HG02759 (cell line): ENCODE measurements at regions not wholly inside any gene's neighbourhood (a gene's known extent, or its start where the extent isn't known, plus 50 kb on each side); places are given as distances from the start of the nearest gene placed in this dataset.
A peak's percentile ranks its signal among the peaks of the same experiment; 100 is the strongest.

ENCODE experiments used
- ATAC-seq: cut with Tn5 transposase; IDR thresholded peaks from one replicate; pipeline ENCODE4 v1.9.1; 2021; ENCODE audit warnings: mild to moderate bottlenecking, moderate library complexity; ENCODE audit not compliant: unreplicated experiment

DNA sequence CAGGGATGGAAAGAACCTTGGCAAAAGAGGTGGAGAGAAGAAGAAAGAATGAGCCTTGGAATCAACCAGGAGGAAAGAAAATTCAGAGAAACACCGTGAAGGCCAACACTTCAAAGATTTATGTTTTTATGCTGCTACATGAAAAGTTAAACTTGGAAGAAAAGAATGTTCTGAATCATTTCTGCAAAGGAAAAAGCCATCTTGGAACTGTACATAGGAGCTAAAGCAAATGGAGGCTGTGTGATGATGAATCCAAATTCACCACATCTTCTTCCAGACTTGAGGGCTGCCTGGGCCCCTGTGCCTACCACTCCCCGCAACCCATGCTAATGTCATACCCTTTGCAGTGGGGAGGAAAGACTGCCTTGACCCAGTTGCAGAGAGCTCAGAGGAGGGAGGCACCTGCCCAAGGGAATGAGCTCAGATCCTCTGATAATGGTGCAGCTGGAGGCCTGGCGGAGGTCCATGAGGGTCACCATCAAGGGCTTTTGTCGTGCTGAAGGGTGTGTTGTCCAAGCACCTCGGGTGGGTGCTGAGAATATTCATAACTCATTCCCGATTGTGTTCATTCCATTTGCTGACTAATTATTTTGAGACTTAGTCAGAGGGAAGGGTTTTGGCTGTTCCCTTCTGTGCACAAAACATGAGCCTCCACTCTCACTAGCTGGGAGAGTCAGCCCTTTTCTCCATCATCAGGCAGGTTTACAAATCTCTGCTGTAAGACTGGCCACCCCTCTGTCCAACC lies 245.8 kb upstream of the JAG1 start:
- no peak for ATAC-seq

DNA sequence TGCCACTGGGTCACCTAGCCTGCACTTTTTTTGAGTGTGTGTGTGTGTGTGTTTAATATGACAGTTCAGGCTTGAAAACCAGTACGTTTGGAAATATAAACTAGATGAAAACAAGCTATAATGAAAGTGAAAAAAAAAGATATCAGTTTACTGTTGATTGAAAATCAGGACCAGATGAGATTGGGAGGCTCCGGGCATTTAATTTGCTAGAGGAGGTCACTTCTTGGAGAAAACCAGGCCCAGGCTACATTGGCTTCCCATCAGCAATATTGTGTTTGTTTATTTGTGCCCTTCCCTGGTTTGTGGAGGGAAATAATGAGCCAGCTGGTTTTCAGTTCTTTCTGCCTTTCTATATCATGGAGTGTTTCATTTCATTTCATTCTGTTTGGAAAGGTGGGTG lies 246.6 kb upstream of the JAG1 start:
- ATAC-seq: no peak

DNA sequence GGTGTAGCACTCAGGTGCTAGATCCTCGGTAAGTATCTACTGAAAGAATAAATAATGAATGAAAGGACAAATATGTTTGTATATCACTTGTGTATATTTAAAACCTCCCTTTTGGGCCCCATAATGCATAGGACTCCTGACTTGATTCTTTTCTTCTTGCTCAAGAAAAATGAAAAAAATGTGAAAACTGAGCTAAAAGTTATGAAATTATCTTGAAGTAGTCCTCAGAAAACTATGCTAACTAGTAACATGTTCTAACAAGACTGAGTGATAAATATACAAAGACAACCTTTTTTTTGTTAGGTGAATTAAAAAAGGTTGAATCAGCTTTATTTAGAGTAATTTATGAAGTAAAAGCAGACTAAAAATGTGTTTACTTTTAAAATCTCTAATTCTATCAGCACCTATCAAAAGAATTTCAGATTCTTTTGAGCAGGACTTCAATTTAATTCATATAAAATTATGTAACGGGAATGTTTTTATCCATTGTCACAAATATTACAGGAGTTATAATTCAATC lies 247.8 kb upstream of the JAG1 start:
- ATAC-seq: no peak

DNA sequence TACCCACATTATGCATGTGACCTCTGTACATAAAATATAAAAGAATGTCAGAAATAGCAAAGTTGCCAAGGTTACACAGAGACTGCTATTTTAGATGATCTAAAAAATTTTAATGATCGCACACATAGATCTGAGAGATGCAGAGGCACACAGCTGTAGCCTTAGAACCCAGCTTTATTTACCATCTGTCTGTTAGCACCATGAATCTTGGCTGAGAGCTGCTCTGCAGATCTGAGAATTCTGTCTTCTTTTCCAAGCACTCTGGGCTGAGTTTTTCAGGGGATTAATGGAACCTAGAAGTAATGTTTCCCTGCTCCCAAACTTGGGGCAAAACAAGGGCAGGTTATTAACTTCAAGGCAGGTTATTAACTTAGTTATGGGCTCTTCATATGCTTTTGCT lies 248.7 kb upstream of the JAG1 start:
- ATAC-seq: no peak

DNA sequence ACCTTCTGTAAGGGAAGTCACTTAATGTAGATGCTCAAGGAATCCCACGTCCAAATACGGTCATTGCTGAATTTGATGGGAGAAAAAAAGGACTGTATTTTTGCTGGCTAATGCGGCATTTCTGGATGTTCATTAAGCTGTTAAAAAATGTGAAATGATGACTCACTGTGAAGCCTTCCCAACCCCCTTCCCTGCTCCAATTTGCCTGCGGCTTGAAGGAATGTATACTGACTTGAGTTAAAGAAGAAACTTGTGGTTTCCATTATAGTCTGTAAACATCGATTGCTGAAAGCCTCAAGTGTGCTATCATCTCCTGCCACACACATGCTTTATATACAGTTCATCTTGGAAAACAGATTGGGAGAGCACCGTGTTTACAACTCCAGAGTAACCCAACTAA lies 249.1 kb upstream of the JAG1 start:
- ATAC-seq: no peak

DNA sequence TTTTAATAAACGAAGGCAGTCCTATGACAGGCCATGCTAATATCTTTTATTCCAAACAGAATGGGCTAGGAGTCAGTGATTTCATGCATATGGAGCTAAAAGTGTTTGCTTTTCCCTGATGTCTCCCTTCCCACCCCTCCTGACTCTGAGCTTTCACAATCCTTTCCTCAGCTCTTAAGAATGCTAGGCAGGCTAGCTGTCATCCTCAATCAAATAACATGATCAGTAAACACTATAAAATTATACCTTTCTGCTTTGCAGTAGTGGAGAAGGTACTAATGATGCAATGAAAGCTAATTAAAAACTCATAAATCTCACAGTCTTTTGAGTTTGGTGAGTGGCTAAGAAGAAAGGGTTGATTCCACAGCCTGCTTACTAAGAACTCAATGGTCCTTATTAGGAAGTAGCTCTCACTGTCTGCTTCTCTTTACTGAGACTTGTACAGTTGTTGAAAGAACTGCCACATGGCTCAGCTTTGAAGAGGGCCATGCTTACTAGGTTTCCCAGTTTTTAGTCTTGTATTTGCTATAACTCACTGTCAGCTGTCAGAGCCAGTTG lies 250.9 kb upstream of the JAG1 start:
- no peak for ATAC-seq

DNA sequence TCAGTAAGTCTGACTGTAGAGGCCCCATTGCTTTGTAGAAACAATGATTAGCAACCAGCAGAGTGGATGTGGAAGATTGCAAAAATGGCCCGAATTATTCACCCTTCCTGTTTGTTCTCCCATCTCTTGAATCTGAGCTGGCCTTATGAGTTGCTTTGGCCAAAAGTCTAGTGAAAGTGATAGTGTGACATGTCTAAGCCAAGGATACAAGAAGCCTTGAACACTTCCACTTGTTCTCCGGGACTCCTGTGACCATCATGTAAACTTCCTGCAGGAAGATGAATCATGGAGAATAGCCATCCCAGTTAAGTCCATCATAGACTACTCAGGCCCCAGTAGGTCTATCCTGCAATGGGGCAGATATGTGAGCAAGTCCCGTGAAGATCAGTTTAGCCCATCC lies 252.0 kb upstream of the JAG1 start:
- ATAC-seq: no peak

DNA sequence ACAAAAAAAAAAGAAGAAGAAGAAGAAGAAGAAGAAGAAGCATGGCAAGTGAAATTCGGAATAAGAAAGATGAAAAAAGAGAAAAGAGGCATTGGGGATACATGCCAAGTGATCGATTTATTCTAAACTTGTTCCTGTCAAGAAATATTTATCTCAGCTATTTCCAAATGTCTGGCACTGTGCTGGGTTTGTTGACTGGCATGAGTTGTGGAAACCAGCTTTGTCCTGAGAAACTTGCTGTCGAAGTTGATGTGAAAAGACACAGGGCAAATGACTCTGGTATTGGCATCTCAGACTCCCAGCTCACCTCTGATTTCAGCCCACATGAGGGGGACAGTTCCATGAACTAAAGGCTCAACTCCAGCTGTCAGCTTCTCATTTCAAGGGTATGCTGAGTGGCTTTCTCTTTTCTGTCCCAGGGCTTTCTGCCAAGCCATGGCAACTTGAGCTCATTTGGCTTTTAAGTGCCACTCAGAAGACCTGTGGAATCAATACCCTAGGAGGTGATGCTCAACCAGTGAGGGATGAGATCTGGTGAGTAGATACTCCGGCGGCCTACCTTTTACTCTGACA lies 253.3 kb upstream of the JAG1 start:
- no peak for ATAC-seq

DNA sequence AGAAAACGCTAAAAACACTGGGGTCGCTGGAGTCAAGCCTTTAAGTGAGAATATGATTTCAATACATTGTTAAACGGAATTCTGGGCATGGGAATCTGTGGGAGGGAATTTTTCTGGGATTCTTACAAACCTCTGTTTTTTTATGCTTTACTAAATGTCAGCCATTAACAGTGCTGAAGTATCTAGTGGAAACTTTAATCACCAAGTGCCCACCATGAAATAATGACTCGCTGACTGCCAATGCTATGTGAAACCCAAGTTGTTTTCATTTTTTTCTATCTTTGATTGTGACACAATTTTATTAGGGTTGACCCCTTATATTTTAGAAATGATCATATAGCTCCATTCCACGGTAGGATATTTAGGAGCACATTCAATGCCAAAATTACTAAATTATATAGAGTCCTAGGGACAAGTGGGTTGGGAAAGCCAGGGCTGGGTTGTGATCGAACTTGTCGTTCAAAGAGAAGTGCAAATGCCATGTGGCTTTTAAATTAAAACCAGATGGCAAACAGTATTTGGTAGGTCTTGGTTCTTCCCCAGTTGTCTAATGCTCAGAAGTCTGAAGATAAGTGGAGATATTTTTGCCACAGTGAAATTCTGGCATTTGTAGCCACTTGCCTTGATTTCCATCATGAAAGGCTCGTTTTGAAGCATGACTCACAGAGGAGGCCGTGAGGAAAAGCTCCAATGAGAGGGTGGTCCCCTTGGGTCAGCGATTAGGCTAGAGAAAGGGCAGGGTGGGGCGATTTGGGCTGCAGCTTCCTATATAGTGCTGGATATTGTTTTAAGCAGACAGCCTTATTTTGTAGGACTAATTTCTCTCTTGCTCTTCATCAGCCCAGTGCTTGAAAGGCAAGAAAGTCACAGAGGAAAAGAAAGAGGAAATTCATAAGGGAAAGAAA lies 254.4 kb upstream of the JAG1 start:
- ATAC-seq: no peak

DNA sequence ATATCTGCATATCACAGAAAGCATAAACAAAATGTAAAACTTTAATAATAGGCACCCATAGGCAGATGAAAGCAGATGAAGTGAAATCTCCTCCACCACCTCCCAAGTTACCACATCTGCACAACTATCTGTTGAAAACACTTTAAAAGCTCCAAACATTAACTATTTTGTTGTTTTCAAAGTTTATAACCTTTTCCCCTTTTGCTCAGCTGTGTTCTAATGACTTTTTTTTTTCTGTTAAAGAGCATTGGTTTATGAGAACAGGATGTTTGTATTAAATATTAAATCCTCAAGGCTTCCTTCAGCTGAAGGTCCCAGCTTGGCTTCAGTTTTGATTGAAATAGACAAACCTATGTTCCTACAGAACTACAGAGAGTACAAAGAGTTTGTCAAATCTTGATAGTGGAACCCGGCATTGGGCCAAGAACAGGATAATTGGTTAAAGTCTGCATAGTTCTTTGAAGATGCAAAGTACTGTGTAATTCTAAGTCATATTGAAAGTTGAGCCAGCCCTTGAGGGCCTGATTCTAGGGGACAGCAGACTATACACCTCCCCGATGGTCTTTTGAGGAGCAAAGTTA lies 255.1 kb upstream of the JAG1 start:
- ATAC-seq: no peak

DNA sequence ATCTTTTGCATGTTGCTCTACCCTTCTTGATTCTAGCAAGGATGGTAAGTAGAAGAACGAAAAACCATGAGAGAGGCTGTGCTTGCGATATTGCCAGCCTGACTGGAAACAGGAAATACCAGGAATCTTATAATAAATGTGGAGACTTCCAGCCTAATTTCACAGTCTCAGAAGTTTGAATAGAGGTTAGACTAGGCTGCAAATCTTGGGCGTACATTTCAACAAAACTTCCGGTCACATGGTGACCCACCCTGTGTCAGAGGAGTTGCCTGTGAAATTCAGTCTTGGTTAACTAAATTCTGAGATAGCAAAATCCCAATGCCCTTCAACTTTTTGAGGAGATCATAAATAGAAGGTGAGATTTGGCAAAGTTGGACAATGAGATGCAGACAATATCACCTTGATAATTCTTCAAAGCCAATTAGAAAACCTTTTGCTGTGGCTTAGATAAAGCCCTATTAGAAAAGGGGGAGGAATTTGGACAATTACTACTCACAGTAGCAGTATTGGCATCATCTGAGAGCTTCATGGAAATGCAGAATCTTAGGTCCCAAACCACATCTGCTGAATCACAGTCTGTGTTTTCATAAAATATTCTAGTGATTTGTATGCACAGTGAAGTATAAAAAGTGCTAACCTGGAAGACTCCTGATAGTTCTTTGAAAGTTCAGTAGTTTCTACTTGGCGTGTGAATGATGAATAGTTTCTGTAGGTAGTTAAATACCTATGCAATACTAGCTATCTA lies 262.0 kb upstream of the JAG1 start:
- ATAC-seq: no peak

DNA sequence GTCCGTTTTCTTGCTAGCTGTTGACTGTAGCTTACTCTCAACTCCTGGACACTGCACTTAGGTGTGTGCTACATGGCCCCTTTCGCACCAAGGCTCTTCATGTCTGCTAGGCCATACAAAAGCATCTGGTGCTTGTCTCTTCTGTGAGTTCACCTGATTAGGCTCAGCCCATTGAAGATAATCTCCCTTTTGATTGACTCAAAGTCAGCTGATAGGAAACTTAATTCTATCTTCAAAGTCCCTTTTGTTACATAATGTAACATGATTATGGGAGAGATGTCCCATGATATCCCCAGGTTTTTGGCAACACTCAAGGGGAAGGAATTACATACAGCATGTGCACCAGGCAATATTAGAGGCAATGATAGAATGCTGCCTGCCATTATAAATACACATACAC lies 263.0 kb upstream of the JAG1 start:
- ATAC-seq: no peak

DNA sequence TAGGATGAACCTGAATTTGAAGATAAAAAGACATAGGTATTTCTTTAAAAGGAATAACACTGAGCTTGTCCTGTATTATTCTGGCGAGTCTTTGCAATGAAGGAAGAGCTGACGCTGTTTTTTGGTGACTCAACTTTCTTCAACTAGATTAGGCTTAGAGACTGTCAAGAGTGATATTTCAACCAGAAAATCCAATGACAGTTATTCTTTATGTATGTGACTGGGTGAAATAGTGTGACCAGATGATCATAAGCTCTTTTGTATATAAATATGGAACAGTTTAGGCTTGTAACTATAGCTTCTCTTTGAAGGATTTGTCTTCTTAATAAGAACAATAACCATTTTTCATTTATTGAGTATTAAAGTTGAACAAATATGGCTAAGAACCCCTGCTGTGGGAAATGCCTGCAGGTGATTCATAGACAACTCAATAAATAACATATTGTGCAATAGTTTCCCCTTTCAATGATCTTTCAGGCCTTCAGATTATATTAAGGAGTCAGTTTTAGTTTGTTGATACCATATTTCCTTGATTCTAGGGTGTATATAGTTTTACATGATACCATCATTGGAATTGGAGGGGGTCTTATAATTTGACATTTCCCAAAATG lies 265.6 kb upstream of the JAG1 start:
- ATAC-seq: no peak

DNA sequence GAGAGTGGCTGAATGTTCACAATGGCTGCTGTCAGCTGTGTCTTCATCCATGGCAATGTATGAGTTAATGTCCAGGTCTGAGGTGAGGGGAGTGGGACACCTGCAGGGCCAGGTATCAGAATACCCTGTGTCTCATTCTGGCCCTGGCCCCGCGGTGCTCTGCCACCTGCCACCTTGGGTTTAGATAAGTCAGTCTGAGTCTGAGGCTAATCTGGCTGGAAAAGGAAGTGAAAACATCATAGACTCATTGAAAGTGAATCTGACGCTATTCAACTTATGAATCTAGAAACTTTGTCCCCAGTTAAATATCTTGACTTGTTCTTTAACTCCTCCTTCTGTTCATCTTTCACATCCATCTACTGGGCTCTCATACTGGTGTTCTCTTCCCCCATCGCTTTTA lies 267.1 kb upstream of the JAG1 start:
- ATAC-seq: peak; percentile 89

DNA sequence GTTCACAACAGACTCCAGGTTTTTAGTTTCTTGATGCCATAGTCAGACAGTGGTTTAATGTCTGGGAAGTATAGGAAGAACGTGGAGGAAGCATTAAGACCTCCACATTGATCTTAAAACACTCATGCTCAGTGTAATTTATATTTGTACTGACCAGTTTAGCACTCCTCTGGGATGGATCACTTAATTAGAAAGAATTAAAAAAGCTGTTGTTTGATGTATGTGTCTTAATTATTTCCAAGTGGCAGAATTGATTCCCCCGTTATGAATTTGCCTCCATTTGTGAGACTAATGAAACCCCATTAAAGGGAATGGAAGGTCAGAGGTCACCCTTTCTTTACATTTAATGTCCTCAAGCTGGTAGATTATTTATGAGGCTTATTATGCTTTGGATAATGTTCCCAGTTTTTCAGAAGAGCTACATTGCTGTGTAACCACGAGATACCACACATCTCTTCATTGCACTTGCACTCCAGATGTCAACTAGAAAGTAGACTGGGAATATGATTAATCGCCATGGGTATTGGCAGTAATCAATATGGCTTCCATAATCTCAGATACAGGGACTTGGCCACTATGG lies 270.0 kb upstream of the JAG1 start:
- ATAC-seq: no peak

DNA sequence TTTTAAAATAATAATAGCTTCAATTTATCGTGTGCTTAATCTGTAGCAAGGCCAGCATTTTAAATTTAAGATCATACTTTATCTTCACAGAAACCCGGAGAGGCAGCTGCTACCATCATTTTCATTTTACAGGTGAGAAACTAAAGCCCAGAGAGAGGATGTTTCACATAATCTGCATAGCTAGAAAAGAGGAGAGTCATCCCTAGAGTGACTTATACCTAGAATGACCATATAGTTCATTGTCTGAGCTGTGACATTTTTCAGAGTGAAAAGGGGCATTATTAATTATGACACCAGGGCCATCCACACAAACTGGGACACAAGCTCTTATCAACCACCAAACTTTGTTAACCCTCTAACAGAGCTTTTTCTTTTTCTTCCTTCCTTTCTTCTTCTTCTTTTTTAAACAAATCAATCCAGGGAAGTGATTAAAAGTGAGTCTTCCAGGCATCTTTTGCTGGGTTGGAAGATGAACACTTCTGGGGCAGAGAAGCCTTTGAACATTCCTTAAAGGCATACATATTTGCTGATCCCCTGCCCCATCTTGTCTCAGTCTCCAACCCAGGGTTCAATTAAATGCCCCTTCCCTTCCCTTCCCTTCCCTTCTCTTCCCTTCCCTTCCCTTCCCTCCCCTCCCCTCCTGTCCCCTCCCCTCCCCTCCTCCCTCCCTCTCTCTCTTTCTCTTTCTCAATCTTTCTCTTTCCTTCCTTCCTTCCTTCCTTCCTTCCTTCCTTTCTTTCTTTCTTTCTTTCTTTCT lies 272.5 kb upstream of the JAG1 start:
- no peak for ATAC-seq

DNA sequence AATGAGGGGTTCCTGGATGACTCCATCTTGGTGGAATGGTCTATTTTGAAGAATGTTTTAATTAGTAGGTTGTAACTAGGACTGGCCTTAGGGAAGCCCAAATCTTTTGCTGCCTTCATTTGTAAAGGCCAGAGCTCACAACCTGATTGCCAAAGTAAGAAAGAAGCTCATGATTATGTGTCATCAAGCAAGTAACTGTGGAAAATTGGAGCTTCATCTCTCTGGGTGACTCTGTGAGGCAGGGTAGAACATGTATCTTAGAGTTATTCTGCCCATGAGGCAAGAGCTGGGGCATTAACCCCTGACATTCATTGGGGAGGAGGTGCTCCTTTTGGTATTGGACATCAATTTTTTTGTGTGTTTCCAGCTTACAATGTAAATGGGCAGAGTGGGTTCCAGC lies 273.9 kb upstream of the JAG1 start:
- no peak for ATAC-seq

DNA sequence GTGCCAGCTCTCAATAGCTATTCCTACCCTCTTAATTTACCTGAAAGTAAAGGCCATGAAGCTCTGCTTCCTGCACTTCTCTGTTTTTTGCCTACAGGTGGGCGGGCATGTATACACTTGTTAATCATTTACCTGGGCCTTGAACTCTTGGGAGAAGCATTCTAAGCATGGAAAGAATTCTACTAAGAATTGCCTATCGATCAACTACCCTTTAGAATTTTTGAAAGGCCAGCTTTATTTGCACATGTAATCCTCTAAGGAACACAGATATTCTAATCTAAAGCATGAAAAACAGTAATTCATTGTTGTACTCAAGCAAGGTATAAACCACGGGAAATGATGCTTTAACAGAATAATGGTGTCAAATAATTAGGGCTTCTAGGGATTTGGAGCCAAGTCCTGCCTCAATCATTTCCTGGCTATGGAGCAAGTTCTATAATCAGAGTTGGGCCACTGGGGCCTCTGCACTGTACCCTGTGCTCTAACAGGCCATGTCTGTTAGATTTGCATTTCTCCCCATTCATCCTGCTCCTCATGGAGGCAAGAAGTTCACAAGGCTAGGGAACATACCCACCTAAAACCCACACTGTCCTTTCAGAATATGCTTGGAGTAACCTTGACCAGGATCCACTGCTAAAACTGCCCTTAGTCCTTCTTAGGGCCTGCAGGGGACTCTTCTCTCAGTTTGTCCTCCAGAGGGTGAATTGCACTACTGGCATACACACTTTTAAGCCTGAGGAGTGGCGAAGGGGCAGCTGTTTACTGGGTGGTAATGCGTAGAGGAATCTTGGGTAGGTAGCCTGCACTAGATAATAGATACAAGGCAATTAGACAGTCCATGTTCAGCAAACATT lies 276.4 kb upstream of the JAG1 start:
- ATAC-seq: no peak
